ENCODE measurements at regions not wholly inside any gene's neighbourhood (a gene's known extent, or its start where the extent isn't known, plus 50 kb on each side); places are given as distances from the start of the nearest gene placed in this dataset.

- no peak overlapping the region for H2AFZ ChIP-seq (ENCODE audit: low read depth)
- H3K4me3 ChIP-seq (ENCODE audit: low read depth in 2 of 2, low read length in 1 of 2): no peak overlapping the region
- H3K4me2 ChIP-seq: peak overlapping the region; percentile 77
- DNase-seq: no peak
- peaks cover 24 to 38% of the 10 kb centered on the region in 2 experiments for H3K4me1 ChIP-seq (ENCODE audit: control insufficient read depth in 1 of 2, insufficient read depth in 2 of 2, low read depth in 1 of 2, low read length in 1 of 2)
- no peaks in the 10 kb centered on the region for H3K27me3 ChIP-seq (ENCODE audit: insufficient read depth)
- CTCF ChIA-PET: interaction anchor here (1.0 to 1.7 kb wide), 4 partner anchors 19 to 116 kb away, joined by 4 to 9 read pairs (median 6); no protein-coding TSS in a partner anchor
- H3K9ac ChIP-seq: peak overlapping the region; percentile 28; the same call in 1 of the 2 replicates
- POLR2A ChIA-PET: no interaction called here
- H3F3A ChIP-seq (replicated peaks; ENCODE audit: insufficient read depth): peaks cover 41% of the 10 kb centered on the region
- H3K79me2 ChIP-seq (ENCODE audit: insufficient read depth): peaks cover 100% of the 10 kb centered on the region
- H3K9me2 ChIP-seq: no peaks in the 10 kb centered on the region
- no peaks in the 10 kb centered on the region for H3K9me3 ChIP-seq
- H3K27ac ChIP-seq (ENCODE audit: low read depth in 2 of 2, low read length in 1 of 2): peak overlapping the region; percentile 72 to 82
- 16% methylated on average over 4 of the region's 4 CpGs for WGBS (ENCODE audit: low lambda C conversion rate)
- peaks cover 6 to 39% of the 10 kb centered on the region in 2 experiments for H3K36me3 ChIP-seq (replicated peaks in 1 of 2; ENCODE audit: control insufficient read depth in 1 of 2, insufficient read depth in 2 of 2, low read length in 1 of 2)
- TF ChIP-seq IRF3 (IDR thresholded peaks at IDR 0.05; ENCODE audit: low read depth, low read length): no peak
- no peak for TF ChIP-seq EP300 (IDR thresholded peaks at IDR 0.05; ENCODE audit: borderline replicate concordance in 1 of 2, low read depth in 1 of 2, low read length in 1 of 2)
- TF ChIP-seq FOSL2 (IDR thresholded peaks at IDR 0.05; ENCODE audit: borderline replicate concordance, low read depth): no peak
- no peak for TF ChIP-seq CHD2 (IDR thresholded peaks at IDR 0.05; ENCODE audit: low read length, partially characterized antibody)
- TF ChIP-seq NFIC (IDR thresholded peaks at IDR 0.05; ENCODE audit: borderline replicate concordance): 0 out of 2 replicates have a peak, but pooled peaks have one; percentile 3
- TF ChIP-seq TCF12 (IDR thresholded peaks at IDR 0.05): peak; percentile 42
- H4K20me1 ChIP-seq (ENCODE audit: insufficient read depth): peaks cover 99% of the 10 kb centered on the region
These were observed 137.3 kb downstream of the NAV1 start for GRCh38 chr1:201676197-201676596.

- H3K36me3 ChIP-seq (replicated peaks in 1 of 2; ENCODE audit: control insufficient read depth in 1 of 2, insufficient read depth in 2 of 2, low read length in 1 of 2): peaks cover 6 to 39% of the 10 kb centered on the region in 2 experiments
- no peak overlapping the region for H3K4me3 ChIP-seq (ENCODE audit: low read depth in 2 of 2, low read length in 1 of 2)
- peak overlapping the region; percentile 72 to 82 for H3K27ac ChIP-seq (ENCODE audit: low read depth in 2 of 2, low read length in 1 of 2)
- peaks cover 41% of the 10 kb centered on the region for H3F3A ChIP-seq (replicated peaks; ENCODE audit: insufficient read depth)
- H3K79me2 ChIP-seq (ENCODE audit: insufficient read depth): peaks cover 100% of the 10 kb centered on the region
- TF ChIP-seq GATA2 (CRISPR knock-in tag; IDR thresholded peaks at IDR 0.05): no peak
- TF ChIP-seq RFX5 (IDR thresholded peaks at IDR 0.05; ENCODE audit: low read length): no peak
- no peak for TF ChIP-seq PBX3 (IDR thresholded peaks at IDR 0.05)
- no peak for TF ChIP-seq GABPA (IDR thresholded peaks at IDR 0.05; ENCODE audit: low read depth)
- no peak for TF ChIP-seq MAX (IDR thresholded peaks at IDR 0.05; ENCODE audit: low read depth)
- no peak for TF ChIP-seq TEAD4 (IDR thresholded peaks at IDR 0.05; ENCODE audit: borderline replicate concordance, insufficient read depth)
- TF ChIP-seq TCF12 (IDR thresholded peaks at IDR 0.05): no peak
- TF ChIP-seq REST (IDR thresholded peaks at IDR 0.05; ENCODE audit: low read depth, low read length): no peak
- TF ChIP-seq YY1 (IDR thresholded peaks at IDR 0.05; ENCODE audit: low read depth): no peak
- TF ChIP-seq JUND (IDR thresholded peaks at IDR 0.05): no peak
- TF ChIP-seq RCOR1 (IDR thresholded peaks at IDR 0.05; ENCODE audit: low read length): no peak
- no peak for TF ChIP-seq SIN3A (IDR thresholded peaks at IDR 0.05; ENCODE audit: borderline replicate concordance, low read depth, low read length)
- H2AFZ ChIP-seq (ENCODE audit: low read depth): no peak overlapping the region
- peaks cover 99% of the 10 kb centered on the region for H4K20me1 ChIP-seq (ENCODE audit: insufficient read depth)
- ChIA-PET CTCF (interaction anchor here (1.0 to 1.7 kb wide), 4 partner anchors 19 to 117 kb away, joined by 4 to 9 read pairs (median 6); no protein-coding TSS in a partner anchor), POLR2A (no interaction called here)
- H3K4me1 ChIP-seq (ENCODE audit: control insufficient read depth in 1 of 2, insufficient read depth in 2 of 2, low read depth in 1 of 2, low read length in 1 of 2): peaks cover 24 to 36% of the 10 kb centered on the region in 2 experiments
- H3K9me3 ChIP-seq: no peaks in the 10 kb centered on the region
- H3K9me2 ChIP-seq: no peaks in the 10 kb centered on the region
- 0 out of 2 replicates have a peak overlapping the region, but pooled peaks have one; percentile 28 for H3K9ac ChIP-seq
- no peak for DNase-seq
- WGBS (ENCODE audit: low lambda C conversion rate): 95% methylated on average over 4 of the region's 4 CpGs
- H3K27me3 ChIP-seq (ENCODE audit: insufficient read depth): no peaks in the 10 kb centered on the region
- H3K4me2 ChIP-seq: peak overlapping the region; percentile 77
These were observed 137.7 kb downstream of the NAV1 start for GRCh38 chr1:201676641-201677040.
